22Rv1 (cell line): ENCODE measurements at regions not wholly inside any gene's neighbourhood (a gene's known extent, or its start where the extent isn't known, plus 50 kb on each side); places are given as distances from the start of the nearest gene placed in this dataset.

Experiments
- ZFX ChIP-seq: fragments of 450-650 bp; IDR thresholded peaks from 2 replicates; pipeline ENCODE4 v1.6.1; 2017; ENCODE audit warnings: antibody characterized with exemption, borderline replicate concordance
- TF ChIP-seq, protein P1 (sequence below): fragments of 450-650 bp; IDR thresholded peaks from 2 replicates; pipeline ENCODE4 v1.5.1; 2017; ENCODE audit warnings: mild to moderate bottlenecking

- TF ChIP-seq, protein P1, sequence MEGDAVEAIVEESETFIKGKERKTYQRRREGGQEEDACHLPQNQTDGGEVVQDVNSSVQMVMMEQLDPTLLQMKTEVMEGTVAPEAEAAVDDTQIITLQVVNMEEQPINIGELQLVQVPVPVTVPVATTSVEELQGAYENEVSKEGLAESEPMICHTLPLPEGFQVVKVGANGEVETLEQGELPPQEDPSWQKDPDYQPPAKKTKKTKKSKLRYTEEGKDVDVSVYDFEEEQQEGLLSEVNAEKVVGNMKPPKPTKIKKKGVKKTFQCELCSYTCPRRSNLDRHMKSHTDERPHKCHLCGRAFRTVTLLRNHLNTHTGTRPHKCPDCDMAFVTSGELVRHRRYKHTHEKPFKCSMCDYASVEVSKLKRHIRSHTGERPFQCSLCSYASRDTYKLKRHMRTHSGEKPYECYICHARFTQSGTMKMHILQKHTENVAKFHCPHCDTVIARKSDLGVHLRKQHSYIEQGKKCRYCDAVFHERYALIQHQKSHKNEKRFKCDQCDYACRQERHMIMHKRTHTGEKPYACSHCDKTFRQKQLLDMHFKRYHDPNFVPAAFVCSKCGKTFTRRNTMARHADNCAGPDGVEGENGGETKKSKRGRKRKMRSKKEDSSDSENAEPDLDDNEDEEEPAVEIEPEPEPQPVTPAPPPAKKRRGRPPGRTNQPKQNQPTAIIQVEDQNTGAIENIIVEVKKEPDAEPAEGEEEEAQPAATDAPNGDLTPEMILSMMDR = no peak
- no peak for TF ChIP-seq ZFX
Observed at GRCh38 chr11:134938212-134938611, 526.2 kb upstream of the B3GAT1 start.
